ENCODE measurements at regions not wholly inside any gene's neighbourhood (a gene's known extent, or its start where the extent isn't known, plus 50 kb on each side); places are given as distances from the start of the nearest gene placed in this dataset.
"Not testable (repeated sequence)": the region's sequence is repeated elsewhere in the genome, so short reads cannot be mapped to it uniquely, and the experiment has no call there.

DNA sequence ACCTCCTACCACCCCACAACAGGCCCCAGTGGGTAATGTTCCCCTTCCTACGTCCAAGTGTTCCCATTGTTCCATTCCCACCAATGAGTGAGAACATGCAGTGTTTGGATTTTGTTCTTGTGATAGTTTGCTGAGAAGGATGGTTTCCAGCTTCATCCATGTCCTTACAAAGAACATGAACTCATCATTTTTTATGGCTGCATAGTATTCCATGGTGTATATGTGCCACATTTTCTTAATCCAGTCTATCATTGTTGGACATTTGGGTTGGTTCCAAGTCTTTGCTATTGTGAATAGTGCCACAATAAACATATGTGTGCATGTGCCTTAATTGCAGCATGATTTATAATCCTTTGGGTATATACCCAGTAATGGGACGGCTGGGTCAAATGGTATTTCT lies 81.6 kb downstream of the P2RY10 start:
- H3K27ac ChIP-seq (ENCODE audit: low read depth, low read length, poor library complexity, severe bottlenecking); H3K36me3 ChIP-seq (ENCODE audit: insufficient read depth, low read length); H3K9me3 ChIP-seq (ENCODE audit: low read length); BruUV-seq (replicated peaks); H3K4me3 ChIP-seq (ENCODE audit: low read depth, low read length, poor library complexity, severe bottlenecking); H3K79me2 ChIP-seq (ENCODE audit: insufficient read depth, low read depth, low read length); H3K4me2 ChIP-seq (ENCODE audit: low read length); intact Hi-C loops (cut with micrococcal nuclease; ENCODE audit: unreplicated experiment); H2AFZ ChIP-seq (ENCODE audit: low read length); H4K20me1 ChIP-seq (ENCODE audit: insufficient read depth, low read length); DNase-seq (ENCODE audit: low spot score); POLR2A ChIA-PET; H3K9me2 ChIP-seq (ENCODE audit: insufficient read depth, low read length); H3K4me1 ChIP-seq (ENCODE audit: insufficient read depth, low read length, poor library complexity, severe bottlenecking); CTCF ChIA-PET (ENCODE audit: unreplicated experiment): not testable (repeated sequence)

DNA sequence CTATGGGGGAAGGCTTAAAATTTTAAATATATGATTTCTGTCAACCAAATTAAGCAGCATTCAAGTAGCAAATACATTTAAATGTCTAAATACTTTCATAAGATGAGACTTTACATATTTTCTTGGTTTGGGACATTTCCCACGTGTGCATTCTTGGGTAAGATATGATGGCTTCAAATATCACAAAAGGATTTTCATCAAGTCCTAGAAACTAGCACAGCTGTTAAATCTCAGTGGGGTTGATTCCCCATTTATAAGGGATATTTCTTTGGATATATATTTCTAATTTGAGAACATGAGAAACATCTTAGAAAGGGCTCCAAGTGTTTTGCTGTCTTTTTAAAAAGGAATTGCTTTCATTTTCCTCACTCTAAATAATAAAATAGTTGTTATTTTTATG lies 90.2 kb downstream of the P2RY10 start:
- POLR2A ChIA-PET, result interaction anchor here (0.6 kb wide), 1 partner anchor 85 kb away, joined by 3 read pairs; no protein-coding TSS in a partner anchor
- H3K4me3 ChIP-seq (ENCODE audit: low read depth, low read length, poor library complexity, severe bottlenecking), result no peak overlapping the region
- intact Hi-C loops (cut with micrococcal nuclease; ENCODE audit: unreplicated experiment), result no loop called here

DNA sequence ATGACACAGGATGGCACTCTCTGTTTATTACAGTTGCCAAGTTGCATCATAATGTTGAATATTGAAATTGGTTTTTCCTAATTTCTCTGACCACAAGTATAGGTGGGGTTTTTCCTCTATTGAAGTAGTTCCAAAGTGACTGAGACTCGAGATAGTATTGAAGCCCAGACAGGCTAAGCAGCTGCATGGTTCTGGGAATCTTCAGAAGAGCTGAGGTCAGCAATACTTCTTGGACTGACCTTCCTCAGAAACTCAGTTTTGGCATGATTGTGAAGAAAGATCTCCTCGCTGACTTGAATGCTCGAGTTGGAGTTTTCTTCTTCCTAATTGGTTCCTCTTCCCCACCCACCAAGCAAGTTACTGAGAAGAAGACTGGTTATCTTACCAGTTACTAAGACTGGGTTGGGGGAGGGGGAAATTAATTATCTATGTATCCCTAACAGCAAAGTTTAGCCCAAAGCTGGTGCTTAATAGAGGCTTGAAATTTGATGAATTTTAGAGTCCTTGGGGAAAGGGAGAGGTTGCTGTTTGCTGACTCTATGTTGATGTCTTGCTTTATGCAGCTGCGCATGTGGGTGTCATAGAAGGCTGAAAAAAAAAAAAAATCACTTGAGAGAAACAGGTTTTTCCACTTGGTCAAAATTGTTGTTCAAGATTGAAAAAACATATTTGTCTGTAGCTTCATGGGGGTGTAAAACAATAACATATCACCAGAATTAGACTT lies 91.1 kb downstream of the P2RY10 start:
- intact Hi-C loops (cut with micrococcal nuclease; ENCODE audit: unreplicated experiment), result no loop called here
- no peak overlapping the region for H2AFZ ChIP-seq (ENCODE audit: low read length)
- TF ChIP-seq, protein P1, sequence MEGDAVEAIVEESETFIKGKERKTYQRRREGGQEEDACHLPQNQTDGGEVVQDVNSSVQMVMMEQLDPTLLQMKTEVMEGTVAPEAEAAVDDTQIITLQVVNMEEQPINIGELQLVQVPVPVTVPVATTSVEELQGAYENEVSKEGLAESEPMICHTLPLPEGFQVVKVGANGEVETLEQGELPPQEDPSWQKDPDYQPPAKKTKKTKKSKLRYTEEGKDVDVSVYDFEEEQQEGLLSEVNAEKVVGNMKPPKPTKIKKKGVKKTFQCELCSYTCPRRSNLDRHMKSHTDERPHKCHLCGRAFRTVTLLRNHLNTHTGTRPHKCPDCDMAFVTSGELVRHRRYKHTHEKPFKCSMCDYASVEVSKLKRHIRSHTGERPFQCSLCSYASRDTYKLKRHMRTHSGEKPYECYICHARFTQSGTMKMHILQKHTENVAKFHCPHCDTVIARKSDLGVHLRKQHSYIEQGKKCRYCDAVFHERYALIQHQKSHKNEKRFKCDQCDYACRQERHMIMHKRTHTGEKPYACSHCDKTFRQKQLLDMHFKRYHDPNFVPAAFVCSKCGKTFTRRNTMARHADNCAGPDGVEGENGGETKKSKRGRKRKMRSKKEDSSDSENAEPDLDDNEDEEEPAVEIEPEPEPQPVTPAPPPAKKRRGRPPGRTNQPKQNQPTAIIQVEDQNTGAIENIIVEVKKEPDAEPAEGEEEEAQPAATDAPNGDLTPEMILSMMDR (conservative IDR thresholded peaks at IDR 0.05; ENCODE audit: low read length), result no peak
- no peak for TF ChIP-seq EZH2phosphoT487 (IDR thresholded peaks at IDR 0.05; ENCODE audit: borderline replicate concordance, low read depth, low read length)
- ChIA-PET CTCF (ENCODE audit: unreplicated experiment) (no interaction called here), POLR2A (interaction anchor here (0.6 to 1.0 kb wide), 2 partner anchors 33 to 85 kb away, joined by 3 read pairs; no protein-coding TSS in a partner anchor)
- no peaks in the 10 kb centered on the region for H3K79me2 ChIP-seq (ENCODE audit: insufficient read depth, low read depth, low read length)
- H4K20me1 ChIP-seq (ENCODE audit: insufficient read depth, low read length), result no peaks in the 10 kb centered on the region
- H3K9me2 ChIP-seq (ENCODE audit: insufficient read depth, low read length), result no peaks in the 10 kb centered on the region
- DNase-seq (ENCODE audit: low spot score), result no peak
- H3K4me3 ChIP-seq (ENCODE audit: low read depth, low read length, poor library complexity, severe bottlenecking), result no peak overlapping the region
- H3K27ac ChIP-seq (ENCODE audit: low read depth, low read length, poor library complexity, severe bottlenecking), result no peak overlapping the region
- no peaks in the 10 kb centered on the region for H3K9me3 ChIP-seq (ENCODE audit: low read length)
- no peak overlapping the region for H3K4me2 ChIP-seq (ENCODE audit: low read length)
- H3K36me3 ChIP-seq (ENCODE audit: insufficient read depth, low read length), result no peaks in the 10 kb centered on the region
- H3K4me1 ChIP-seq (ENCODE audit: insufficient read depth, low read length, poor library complexity, severe bottlenecking), result no peaks in the 10 kb centered on the region
- no TSS peak for BruUV-seq (replicated peaks)

More for the DNA sequence above, 90.2 kb downstream of the P2RY10 start:
- Histone ChIP-seq H3K4me1 (ENCODE audit: insufficient read depth, low read length, poor library complexity, severe bottlenecking) (no peaks in the 10 kb centered on the region), H3K27ac (ENCODE audit: low read depth, low read length, poor library complexity, severe bottlenecking) (no peak overlapping the region), H2AFZ (ENCODE audit: low read length) (no peak overlapping the region), H3K9me2 (ENCODE audit: insufficient read depth, low read length) (no peaks in the 10 kb centered on the region), H4K20me1 (ENCODE audit: insufficient read depth, low read length) (no peaks in the 10 kb centered on the region), H3K9me3 (ENCODE audit: low read length) (no peaks in the 10 kb centered on the region), H3K4me2 (ENCODE audit: low read length) (no peak overlapping the region), H3K79me2 (ENCODE audit: insufficient read depth, low read depth, low read length) (no peaks in the 10 kb centered on the region), H3K36me3 (ENCODE audit: insufficient read depth, low read length) (no peaks in the 10 kb centered on the region)
- CTCF ChIA-PET (ENCODE audit: unreplicated experiment), result no interaction called here
- no peak for DNase-seq (ENCODE audit: low spot score)
- TF ChIP-seq, protein P1 (conservative IDR thresholded peaks at IDR 0.05; ENCODE audit: low read length), result no peak
- no peak for TF ChIP-seq EZH2phosphoT487 (IDR thresholded peaks at IDR 0.05; ENCODE audit: borderline replicate concordance, low read depth, low read length)
- BruUV-seq (replicated peaks), result no TSS peak
